ENCODE measurements at regions not wholly inside any gene's neighbourhood (a gene's known extent, or its start where the extent isn't known, plus 50 kb on each side); places are given as distances from the start of the nearest gene placed in this dataset.

DNA sequence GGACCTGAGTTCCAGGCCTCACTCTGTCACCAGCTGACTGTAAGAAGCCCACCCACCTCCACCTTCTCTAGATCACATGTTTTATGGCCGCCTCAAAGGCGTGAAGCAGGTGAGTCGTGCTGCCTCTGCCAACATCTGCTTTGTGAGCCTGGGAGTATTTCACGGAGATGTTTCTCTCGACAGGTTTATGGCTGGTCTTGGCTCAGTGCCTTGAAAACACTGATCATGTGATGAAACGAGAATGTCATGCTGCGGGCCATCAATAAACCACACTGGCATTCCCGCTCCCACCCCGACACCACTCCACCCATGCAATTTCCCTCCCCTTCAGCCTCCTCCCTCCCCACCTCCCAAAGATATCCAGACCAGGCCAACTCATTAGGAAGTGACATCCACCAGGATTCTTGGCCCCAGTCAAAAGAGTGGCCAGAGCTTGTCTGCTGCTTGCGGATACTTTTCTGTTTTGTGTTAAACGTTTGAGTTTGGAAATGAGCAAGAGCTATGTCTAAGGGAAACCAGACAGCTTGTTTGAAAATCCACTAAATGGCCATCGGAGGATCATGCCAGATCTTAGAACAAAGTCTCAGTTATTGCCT lies 53.8 kb upstream of the NTF3 start:
- H3K4me1 ChIP-seq = no peaks in the 10 kb centered on the region
- intact Hi-C loops (cut with DNase I; ENCODE audit: low total_unique reads) = no loop called here
- 41 to 44% methylated on average over 12 of the region's 12 CpGs for WGBS, 2 donors
- no peaks in the 10 kb centered on the region for H3K36me3 ChIP-seq (ENCODE audit: low read depth, missing control alignments)
- no peak overlapping the region for H3K4me3 ChIP-seq
- no peak for DNase-seq
- no peaks in the 10 kb centered on the region for H3K9me3 ChIP-seq
- TF ChIP-seq, protein P1, sequence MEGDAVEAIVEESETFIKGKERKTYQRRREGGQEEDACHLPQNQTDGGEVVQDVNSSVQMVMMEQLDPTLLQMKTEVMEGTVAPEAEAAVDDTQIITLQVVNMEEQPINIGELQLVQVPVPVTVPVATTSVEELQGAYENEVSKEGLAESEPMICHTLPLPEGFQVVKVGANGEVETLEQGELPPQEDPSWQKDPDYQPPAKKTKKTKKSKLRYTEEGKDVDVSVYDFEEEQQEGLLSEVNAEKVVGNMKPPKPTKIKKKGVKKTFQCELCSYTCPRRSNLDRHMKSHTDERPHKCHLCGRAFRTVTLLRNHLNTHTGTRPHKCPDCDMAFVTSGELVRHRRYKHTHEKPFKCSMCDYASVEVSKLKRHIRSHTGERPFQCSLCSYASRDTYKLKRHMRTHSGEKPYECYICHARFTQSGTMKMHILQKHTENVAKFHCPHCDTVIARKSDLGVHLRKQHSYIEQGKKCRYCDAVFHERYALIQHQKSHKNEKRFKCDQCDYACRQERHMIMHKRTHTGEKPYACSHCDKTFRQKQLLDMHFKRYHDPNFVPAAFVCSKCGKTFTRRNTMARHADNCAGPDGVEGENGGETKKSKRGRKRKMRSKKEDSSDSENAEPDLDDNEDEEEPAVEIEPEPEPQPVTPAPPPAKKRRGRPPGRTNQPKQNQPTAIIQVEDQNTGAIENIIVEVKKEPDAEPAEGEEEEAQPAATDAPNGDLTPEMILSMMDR (IDR thresholded peaks at IDR 0.05) = no peak
- no peak for TF ChIP-seq POLR2A (IDR thresholded peaks at IDR 0.05)
- no peak overlapping the region for H3K27ac ChIP-seq
- H3K27me3 ChIP-seq = no peaks in the 10 kb centered on the region

- H3K27ac ChIP-seq = no peak overlapping the region
- H3K9me3 ChIP-seq = no peaks in the 10 kb centered on the region
- WGBS, 2 donors = 79% methylated on average over 10 of the region's 10 CpGs
- intact Hi-C loops (cut with DNase I; ENCODE audit: low total_unique reads) = no loop called here
- no peak for DNase-seq
- no peaks in the 10 kb centered on the region for H3K4me1 ChIP-seq
- TF ChIP-seq, protein P1 (IDR thresholded peaks at IDR 0.05) = no peak
- TF ChIP-seq POLR2A (IDR thresholded peaks at IDR 0.05) = no peak
- no peak overlapping the region for H3K4me3 ChIP-seq
- H3K27me3 ChIP-seq = no peaks in the 10 kb centered on the region
- H3K36me3 ChIP-seq (ENCODE audit: low read depth, missing control alignments) = no peaks in the 10 kb centered on the region
These were observed 52.0 kb upstream of the NTF3 start for GRCh38 chr12:5379749-5380496.

All from testis (tissue), 2 donors.